HepG2 (cell line): ENCODE measurements at regions not wholly inside any gene's neighbourhood (a gene's known extent, or its start where the extent isn't known, plus 50 kb on each side); places are given as distances from the start of the nearest gene placed in this dataset.

ENCODE experiments used
- ARID2 ChIP-seq: sonication (generic); formaldehyde crosslinking; IDR thresholded peaks from 2 replicates; pipeline ENCODE4 v1.8.1; 2022; ENCODE audit warnings: mild to moderate bottlenecking, missing genetic modification reagents, borderline replicate concordance
- DDIT3 ChIP-seq: sonication (generic); formaldehyde crosslinking; IDR thresholded peaks from 2 replicates; pipeline ENCODE4 v1.4.0; 2020; ENCODE audit warnings: mild to moderate bottlenecking, missing genetic modification reagents
- HINFP ChIP-seq: sonication (generic); formaldehyde crosslinking; IDR thresholded peaks from 2 replicates; pipeline ENCODE4 v1.4.0; 2020; ENCODE audit warnings: low read depth, mild to moderate bottlenecking, missing genetic modification reagents
- KLF15 ChIP-seq: sonication (generic); formaldehyde crosslinking; IDR thresholded peaks from 2 replicates; pipeline ENCODE4 v1.8.1; 2023; ENCODE audit warnings: borderline replicate concordance, mild to moderate bottlenecking, inconsistent platforms, missing genetic modification reagents, mixed read lengths
- PLRG1 ChIP-seq: fragments of 450-650 bp; conservative IDR thresholded peaks from 2 replicates; pipeline ENCODE4 v1.6.1; 2016
- RFX5 ChIP-seq: IDR thresholded peaks from 2 replicates; pipeline ENCODE4 v1.6.1; 2011; ENCODE audit warnings: low read depth, low read length, improper control_type of control experiment
- TOPORS ChIP-seq: sonication (generic); formaldehyde crosslinking; IDR thresholded peaks from 2 replicates; pipeline ENCODE4 v1.8.0; 2023; ENCODE audit warnings: mild to moderate bottlenecking, missing genetic modification reagents
- U2AF1 ChIP-seq: fragments of 200-400 bp; formaldehyde crosslinking; optimal IDR thresholded peaks from 2 replicates; pipeline ENCODE3; 2017; ENCODE audit warnings: mild to moderate bottlenecking, low read depth, low read length
- ZNF124 ChIP-seq: sonication (generic); formaldehyde crosslinking; IDR thresholded peaks from 2 replicates; pipeline ENCODE4 v1.4.0; 2020; ENCODE audit warnings: missing genetic modification reagents
- ZNF142 ChIP-seq: sonication (generic); formaldehyde crosslinking; IDR thresholded peaks from 2 replicates; pipeline ENCODE4 v1.4.0; 2020; ENCODE audit warnings: missing genetic modification reagents
- ZNF24 ChIP-seq: fragments of 450-650 bp; IDR thresholded peaks from 2 replicates; pipeline ENCODE4 v1.6.1; 2017; ENCODE audit warnings: antibody characterized with exemption, mild to moderate bottlenecking
- ZNF251 ChIP-seq: sonication (generic); formaldehyde crosslinking; IDR thresholded peaks from 2 replicates; pipeline ENCODE4 v1.9.0; 2021; ENCODE audit warnings: mild to moderate bottlenecking, missing genetic modification reagents
- ZNF331 ChIP-seq: sonication (generic); formaldehyde crosslinking; IDR thresholded peaks from 2 replicates; pipeline ENCODE4 v1.4.0; 2020; ENCODE audit warnings: missing genetic modification reagents
- TF ChIP-seq, protein P1 (sequence below), 2 experiments: sonication (generic) in 1 of 2; formaldehyde crosslinking in 1 of 2; IDR thresholded peaks; 2 replicates each; pipeline versions ENCODE4 v1.4.0 to v1.6.1; 2016 to 2020; ENCODE audit warnings: borderline replicate concordance in 1 of 2, low read depth in 1 of 2, mild to moderate bottlenecking in 1 of 2, missing genetic modification reagents in 1 of 2
- TF ChIP-seq, protein P2 (sequence below): sonication (generic); formaldehyde crosslinking; IDR thresholded peaks from 2 replicates; pipeline ENCODE4 v1.9.0; 2021; ENCODE audit warnings: missing genetic modification reagents, borderline replicate concordance

- TF ChIP-seq, protein P1, sequence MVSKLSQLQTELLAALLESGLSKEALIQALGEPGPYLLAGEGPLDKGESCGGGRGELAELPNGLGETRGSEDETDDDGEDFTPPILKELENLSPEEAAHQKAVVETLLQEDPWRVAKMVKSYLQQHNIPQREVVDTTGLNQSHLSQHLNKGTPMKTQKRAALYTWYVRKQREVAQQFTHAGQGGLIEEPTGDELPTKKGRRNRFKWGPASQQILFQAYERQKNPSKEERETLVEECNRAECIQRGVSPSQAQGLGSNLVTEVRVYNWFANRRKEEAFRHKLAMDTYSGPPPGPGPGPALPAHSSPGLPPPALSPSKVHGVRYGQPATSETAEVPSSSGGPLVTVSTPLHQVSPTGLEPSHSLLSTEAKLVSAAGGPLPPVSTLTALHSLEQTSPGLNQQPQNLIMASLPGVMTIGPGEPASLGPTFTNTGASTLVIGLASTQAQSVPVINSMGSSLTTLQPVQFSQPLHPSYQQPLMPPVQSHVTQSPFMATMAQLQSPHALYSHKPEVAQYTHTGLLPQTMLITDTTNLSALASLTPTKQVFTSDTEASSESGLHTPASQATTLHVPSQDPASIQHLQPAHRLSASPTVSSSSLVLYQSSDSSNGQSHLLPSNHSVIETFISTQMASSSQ (IDR thresholded peaks at IDR 0.05; ENCODE audit: low read depth): no peak
- TF ChIP-seq, protein P1 (CRISPR knock-in tag; IDR thresholded peaks at IDR 0.05; ENCODE audit: borderline replicate concordance): no peak
- no peak for TF ChIP-seq ZNF251 (CRISPR knock-in tag)
- no peak for TF ChIP-seq KLF15 (CRISPR knock-in tag)
- TF ChIP-seq PLRG1: no peak
- TF ChIP-seq ZNF331 (CRISPR knock-in tag): peak; percentile 59; the same call in 1 of the 2 replicates
- TF ChIP-seq U2AF1: no peak
- TF ChIP-seq ARID2 (CRISPR knock-in tag): peak; percentile 72; the same call in 1 of the 2 replicates
- TF ChIP-seq HINFP: no peak
- TF ChIP-seq ZNF124 (CRISPR knock-in tag): 0 out of 2 replicates have a peak, but pooled peaks have one; percentile 13
- no peak for TF ChIP-seq RFX5
- no peak for TF ChIP-seq DDIT3 (CRISPR knock-in tag)
- no peak for TF ChIP-seq ZNF24
- TF ChIP-seq TOPORS (CRISPR knock-in tag): no peak
- TF ChIP-seq, protein P2, sequence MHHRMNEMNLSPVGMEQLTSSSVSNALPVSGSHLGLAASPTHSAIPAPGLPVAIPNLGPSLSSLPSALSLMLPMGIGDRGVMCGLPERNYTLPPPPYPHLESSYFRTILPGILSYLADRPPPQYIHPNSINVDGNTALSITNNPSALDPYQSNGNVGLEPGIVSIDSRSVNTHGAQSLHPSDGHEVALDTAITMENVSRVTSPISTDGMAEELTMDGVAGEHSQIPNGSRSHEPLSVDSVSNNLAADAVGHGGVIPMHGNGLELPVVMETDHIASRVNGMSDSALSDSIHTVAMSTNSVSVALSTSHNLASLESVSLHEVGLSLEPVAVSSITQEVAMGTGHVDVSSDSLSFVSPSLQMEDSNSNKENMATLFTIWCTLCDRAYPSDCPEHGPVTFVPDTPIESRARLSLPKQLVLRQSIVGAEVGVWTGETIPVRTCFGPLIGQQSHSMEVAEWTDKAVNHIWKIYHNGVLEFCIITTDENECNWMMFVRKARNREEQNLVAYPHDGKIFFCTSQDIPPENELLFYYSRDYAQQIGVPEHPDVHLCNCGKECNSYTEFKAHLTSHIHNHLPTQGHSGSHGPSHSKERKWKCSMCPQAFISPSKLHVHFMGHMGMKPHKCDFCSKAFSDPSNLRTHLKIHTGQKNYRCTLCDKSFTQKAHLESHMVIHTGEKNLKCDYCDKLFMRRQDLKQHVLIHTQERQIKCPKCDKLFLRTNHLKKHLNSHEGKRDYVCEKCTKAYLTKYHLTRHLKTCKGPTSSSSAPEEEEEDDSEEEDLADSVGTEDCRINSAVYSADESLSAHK: no peak
- 0 out of 2 replicates have a peak, but pooled peaks have one; percentile 42 for TF ChIP-seq ZNF142 (CRISPR knock-in tag)
Observed at GRCh38 chr6:137808836-137809315, 58.2 kb upstream of the TNFAIP3 start (continued).
